NT2/D1 (cell line): ENCODE measurements at regions not wholly inside any gene's neighbourhood (a gene's known extent, or its start where the extent isn't known, plus 50 kb on each side); places are given as distances from the start of the nearest gene placed in this dataset.

Source experiments
- YY1 ChIP-seq: IDR thresholded peaks from 2 replicates; pipeline ENCODE4 v1.6.1; 2011; ENCODE audit not compliant: insufficient read length, insufficient read depth
- ZNF274 ChIP-seq: IDR thresholded peaks from 2 replicates; pipeline ENCODE4 v1.6.1; 2011; ENCODE audit warnings: mild to moderate bottlenecking, low read depth, low read length

- TF ChIP-seq YY1 (no peak), ZNF274 (no peak)
Observed at GRCh38 chr12:13630354-13630753, 351.0 kb downstream of the GRIN2B start.
